Neural crest cell (in vitro differentiated cells): ENCODE measurements at regions not wholly inside any gene's neighbourhood (a gene's known extent, or its start where the extent isn't known, plus 50 kb on each side); places are given as distances from the start of the nearest gene placed in this dataset.
A peak's percentile ranks its signal among the peaks of the same experiment; 100 is the strongest.
"Not testable (repeated sequence)": the region's sequence is repeated elsewhere in the genome, so short reads cannot be mapped to it uniquely, and the experiment has no call there.

Experiments
- DNase-seq: peaks from one replicate; pipeline ENCODE4 v3.0.0; 2021; ENCODE audit warnings: low read depth, mixed read lengths, low spot score
- H3K27ac Mint-ChIP-seq: one replicate; pipeline ENCODE4 v1.8.0; 2021; ENCODE audit warnings: mild to moderate bottlenecking, mixed read lengths; ENCODE audit not compliant: unreplicated experiment
- H3K27me3 Mint-ChIP-seq: 2 replicates; pipeline ENCODE4 v1.8.0; 2021; ENCODE audit warnings: low read depth, mild to moderate bottlenecking, mixed read lengths
- H3K36me3 Mint-ChIP-seq: 2 replicates; pipeline ENCODE4 v1.8.0; 2021; ENCODE audit warnings: low read depth, mild to moderate bottlenecking, mixed read lengths
- H3K4me1 Mint-ChIP-seq: 2 replicates; pipeline ENCODE4 v1.8.0; 2021; ENCODE audit warnings: mixed read lengths
- H3K4me3 Mint-ChIP-seq: one replicate; pipeline ENCODE4 v1.8.0; 2021; ENCODE audit warnings: mild to moderate bottlenecking, mixed read lengths
- H3K9me3 Mint-ChIP-seq: 2 replicates; pipeline ENCODE4 v1.8.0; 2021; ENCODE audit warnings: mixed read lengths
- CTCF ChIP-seq: fragments of 200-600 bp; sonication (generic); conservative IDR thresholded peaks from 2 replicates; pipeline ENCODE4 v1.5.0; 2021; ENCODE audit warnings: antibody characterized with exemption, mild to moderate bottlenecking

- not testable (repeated sequence) for DNase-seq, H3K27ac Mint-ChIP-seq, H3K4me3 Mint-ChIP-seq, H3K27me3 Mint-ChIP-seq, H3K4me1 Mint-ChIP-seq
- H3K9me3 Mint-ChIP-seq, result peaks cover 15% of the 10 kb centered on the region
- H3K36me3 Mint-ChIP-seq, result peaks cover 12% of the 10 kb centered on the region
These were observed 54.0 kb downstream of the CYP26A1 start for GRCh38 chr10:93127642-93128215.

GRCh38 chr10:93131986-93132385 is 58.3 kb downstream of the CYP26A1 start:
- H3K27ac Mint-ChIP-seq, result no peak overlapping the region
- H3K4me3 Mint-ChIP-seq, result no peak overlapping the region
- peaks cover 4% of the 10 kb centered on the region for H3K36me3 Mint-ChIP-seq

GRCh38 chr10:93138113-93138870 is 64.6 kb downstream of the CYP26A1 start:
- TF ChIP-seq CTCF, result no peak
- peaks cover 5% of the 10 kb centered on the region for H3K27me3 Mint-ChIP-seq
- peak overlapping the region; percentile 75 for H3K27ac Mint-ChIP-seq
- no peak for DNase-seq
- peaks cover 3% of the 10 kb centered on the region for H3K9me3 Mint-ChIP-seq
- no peaks in the 10 kb centered on the region for H3K36me3 Mint-ChIP-seq
- H3K4me1 Mint-ChIP-seq, result no peaks in the 10 kb centered on the region
- H3K4me3 Mint-ChIP-seq, result no peak overlapping the region

More at GRCh38 chr10:93131986-93132385, 58.3 kb downstream of the CYP26A1 start:
- TF ChIP-seq CTCF, result no peak
- no peak for DNase-seq
- H3K4me1 Mint-ChIP-seq, result peaks cover 6% of the 10 kb centered on the region
- peaks cover 6% of the 10 kb centered on the region for H3K9me3 Mint-ChIP-seq
- no peaks in the 10 kb centered on the region for H3K27me3 Mint-ChIP-seq

- H3K4me3 Mint-ChIP-seq, result no peak overlapping the region
These were observed 65.5 kb downstream of the CYP26A1 start for GRCh38 chr10:93139059-93139655.

GRCh38 chr10:93142534-93142933 is 68.8 kb downstream of the CYP26A1 start:
- H3K4me1 Mint-ChIP-seq, result no peaks in the 10 kb centered on the region
- DNase-seq, result no peak
- H3K27ac Mint-ChIP-seq, result no peak overlapping the region
- H3K36me3 Mint-ChIP-seq, result no peaks in the 10 kb centered on the region
- H3K9me3 Mint-ChIP-seq, result peaks cover 3% of the 10 kb centered on the region
- H3K27me3 Mint-ChIP-seq, result peaks cover 18% of the 10 kb centered on the region
- no peak for TF ChIP-seq CTCF
- H3K4me3 Mint-ChIP-seq, result no peak overlapping the region

More at GRCh38 chr10:93139059-93139655, 65.5 kb downstream of the CYP26A1 start:
- TF ChIP-seq CTCF, result no peak
- DNase-seq, result no peak
- Mint-ChIP-seq H3K27ac (no peak overlapping the region), H3K9me3 (peaks cover 3% of the 10 kb centered on the region), H3K36me3 (no peaks in the 10 kb centered on the region), H3K4me1 (no peaks in the 10 kb centered on the region), H3K27me3 (peaks cover 5% of the 10 kb centered on the region)

- Mint-ChIP-seq H3K9me3 (peaks cover 3% of the 10 kb centered on the region), H3K27me3 (peaks cover 26% of the 10 kb centered on the region), H3K4me1 (no peaks in the 10 kb centered on the region), H3K36me3 (no peaks in the 10 kb centered on the region), H3K4me3 (no peak overlapping the region), H3K27ac (no peak overlapping the region)
- TF ChIP-seq CTCF, result no peak
- DNase-seq, result no peak
These were observed 69.6 kb downstream of the CYP26A1 start for GRCh38 chr10:93143281-93143680.
